Astrocyte (in vitro differentiated cells and primary cell): ENCODE measurements at regions not wholly inside any gene's neighbourhood (a gene's known extent, or its start where the extent isn't known, plus 50 kb on each side); places are given as distances from the start of the nearest gene placed in this dataset.

Experiments
- CTCF ChIP-seq: IDR thresholded peaks from 2 replicates; pipeline ENCODE4 v1.5.1; 2011; ENCODE audit warnings: low read depth, mild to moderate bottlenecking, inconsistent platforms, low read length, moderate library complexity; ENCODE audit not compliant: insufficient read depth
- EZH2 ChIP-seq: IDR thresholded peaks from 2 replicates; pipeline ENCODE4 v1.6.1; 2012; ENCODE audit warnings: mild to moderate bottlenecking, low read length, inconsistent platforms; ENCODE audit not compliant: insufficient read depth

DNA sequence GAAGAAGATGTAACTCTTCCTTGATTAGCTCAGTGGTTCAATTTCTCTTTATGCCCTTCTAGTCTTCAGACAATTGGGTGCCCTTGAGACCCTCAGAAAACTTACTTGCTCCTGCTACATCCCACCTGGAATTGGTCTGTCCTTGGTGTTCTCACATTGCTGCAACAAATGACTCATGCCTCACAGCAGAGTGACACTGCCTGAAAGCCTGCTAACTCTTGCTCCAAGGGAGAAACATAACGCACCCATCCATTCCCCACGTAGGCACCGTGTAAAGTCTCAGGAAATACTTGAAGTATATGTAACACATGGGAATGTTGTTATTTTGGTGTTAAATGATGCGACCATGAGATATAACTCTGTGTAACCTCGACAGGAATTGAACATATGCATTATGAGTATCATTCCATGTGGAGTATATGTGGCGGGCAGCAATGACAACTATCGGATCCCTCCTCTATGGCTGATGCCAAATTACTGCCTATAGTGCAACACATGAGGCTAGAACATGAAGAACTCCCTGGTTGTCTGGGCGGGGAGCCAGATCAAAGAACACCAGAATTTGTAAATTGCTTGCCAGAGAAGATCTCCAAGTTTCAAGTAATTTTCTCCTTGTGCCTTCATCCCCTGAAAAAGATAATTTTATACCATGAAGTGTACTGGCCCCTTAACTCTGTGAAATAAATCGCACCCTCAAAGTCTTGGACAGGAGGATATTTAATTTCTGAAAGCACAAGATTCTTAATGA, 231.3 kb upstream of the STK26 start:
- no peak for TF ChIP-seq CTCF
- no peak for TF ChIP-seq EZH2
